ENCODE measurements at regions not wholly inside any gene's neighbourhood (a gene's known extent, or its start where the extent isn't known, plus 50 kb on each side); places are given as distances from the start of the nearest gene placed in this dataset.

DNA sequence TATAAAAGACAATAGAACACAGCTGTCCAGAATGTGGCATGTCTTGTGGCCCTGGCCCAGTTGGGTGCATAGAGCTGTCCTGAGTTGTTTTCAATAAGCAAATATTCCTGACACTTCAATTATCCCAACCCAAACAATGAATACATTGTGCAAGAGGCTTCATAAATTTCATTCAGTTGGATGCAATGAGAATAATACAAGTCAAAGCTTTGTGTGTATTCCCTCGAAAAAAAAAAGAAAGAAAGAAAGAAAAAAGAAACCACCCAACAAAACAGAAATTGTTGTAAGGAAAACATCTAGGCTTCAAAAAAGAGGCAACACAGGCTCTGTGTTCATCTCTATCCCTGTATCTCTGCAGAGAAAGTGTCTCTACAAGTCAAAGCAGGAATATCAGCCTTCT is 138.7 kb upstream of the ADO start:
- TF ChIP-seq EZH2phosphoT487 (IDR thresholded peaks at IDR 0.05; ENCODE audit: insufficient read depth, low read depth) (no peak), EZH2 (IDR thresholded peaks at IDR 0.05; ENCODE audit: insufficient read depth, poor library complexity, severe bottlenecking) (no peak)

Data from GM23248 (cell line).